Body of pancreas (tissue), 4 donors: ENCODE measurements at regions not wholly inside any gene's neighbourhood (a gene's known extent, or its start where the extent isn't known, plus 50 kb on each side); places are given as distances from the start of the nearest gene placed in this dataset.

Experiments used
- CTCF ChIP-seq, 7 experiments: fragments of 450-650 bp in 4 of 7; fragments of 200-600 bp in 3 of 7; sonication (generic) in 3 of 7; IDR thresholded peaks; one replicate each; pipeline ENCODE4 v1.5.1; 2016 to 2019; ENCODE audit warnings: antibody characterized with exemption in 7 of 7
- POLR2A ChIP-seq, 3 donors: fragments of 450-650 bp; IDR thresholded peaks; one replicate each; pipeline ENCODE4 v1.6.1; 2016; ENCODE audit warnings: antibody characterized with exemption in 3 of 3, mild to moderate bottlenecking in 2 of 3

- TF ChIP-seq CTCF (IDR thresholded peaks at IDR 0.05) (no peak), POLR2A (IDR thresholded peaks at IDR 0.05) (no peak)
Measured at GRCh38 chr20:60073086-60073485, 114.9 kb downstream of the CDH26 start.
